ENCODE measurements at regions not wholly inside any gene's neighbourhood (a gene's known extent, or its start where the extent isn't known, plus 50 kb on each side); places are given as distances from the start of the nearest gene placed in this dataset.

DNA sequence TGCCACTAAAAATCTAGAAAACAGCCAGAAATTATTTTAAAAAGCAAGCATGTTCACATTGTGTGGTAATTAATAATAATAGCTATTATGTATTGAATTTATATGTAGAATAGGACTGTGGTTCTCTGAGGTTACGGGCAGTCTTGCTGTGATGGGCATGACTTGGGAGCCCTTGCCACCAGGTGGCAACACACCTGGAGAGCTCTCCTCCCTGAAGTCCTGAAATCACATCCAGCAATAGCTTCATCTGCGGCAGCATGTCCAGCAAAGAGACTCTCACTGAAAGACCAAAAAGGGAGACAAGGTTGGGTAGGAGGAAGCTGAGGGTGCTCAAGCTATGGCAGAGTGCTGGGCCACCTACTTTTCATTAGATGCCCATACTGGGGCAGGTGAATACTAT, 206.8 kb upstream of the IL12A start:
- H3K4me3 ChIP-seq (ENCODE audit: low read length): no peak overlapping the region
- no peaks in the 10 kb centered on the region for H3K79me2 ChIP-seq (replicated peaks; ENCODE audit: insufficient read depth, low read length)
- no peak for TF ChIP-seq EZH2 (IDR thresholded peaks at IDR 0.05; ENCODE audit: borderline replicate concordance, insufficient read depth, low read length, poor library complexity, severe bottlenecking)
- TF ChIP-seq MXI1 (conservative IDR thresholded peaks at IDR 0.05; ENCODE audit: poor library complexity, severe bottlenecking): no peak
- TF ChIP-seq, protein P1, sequence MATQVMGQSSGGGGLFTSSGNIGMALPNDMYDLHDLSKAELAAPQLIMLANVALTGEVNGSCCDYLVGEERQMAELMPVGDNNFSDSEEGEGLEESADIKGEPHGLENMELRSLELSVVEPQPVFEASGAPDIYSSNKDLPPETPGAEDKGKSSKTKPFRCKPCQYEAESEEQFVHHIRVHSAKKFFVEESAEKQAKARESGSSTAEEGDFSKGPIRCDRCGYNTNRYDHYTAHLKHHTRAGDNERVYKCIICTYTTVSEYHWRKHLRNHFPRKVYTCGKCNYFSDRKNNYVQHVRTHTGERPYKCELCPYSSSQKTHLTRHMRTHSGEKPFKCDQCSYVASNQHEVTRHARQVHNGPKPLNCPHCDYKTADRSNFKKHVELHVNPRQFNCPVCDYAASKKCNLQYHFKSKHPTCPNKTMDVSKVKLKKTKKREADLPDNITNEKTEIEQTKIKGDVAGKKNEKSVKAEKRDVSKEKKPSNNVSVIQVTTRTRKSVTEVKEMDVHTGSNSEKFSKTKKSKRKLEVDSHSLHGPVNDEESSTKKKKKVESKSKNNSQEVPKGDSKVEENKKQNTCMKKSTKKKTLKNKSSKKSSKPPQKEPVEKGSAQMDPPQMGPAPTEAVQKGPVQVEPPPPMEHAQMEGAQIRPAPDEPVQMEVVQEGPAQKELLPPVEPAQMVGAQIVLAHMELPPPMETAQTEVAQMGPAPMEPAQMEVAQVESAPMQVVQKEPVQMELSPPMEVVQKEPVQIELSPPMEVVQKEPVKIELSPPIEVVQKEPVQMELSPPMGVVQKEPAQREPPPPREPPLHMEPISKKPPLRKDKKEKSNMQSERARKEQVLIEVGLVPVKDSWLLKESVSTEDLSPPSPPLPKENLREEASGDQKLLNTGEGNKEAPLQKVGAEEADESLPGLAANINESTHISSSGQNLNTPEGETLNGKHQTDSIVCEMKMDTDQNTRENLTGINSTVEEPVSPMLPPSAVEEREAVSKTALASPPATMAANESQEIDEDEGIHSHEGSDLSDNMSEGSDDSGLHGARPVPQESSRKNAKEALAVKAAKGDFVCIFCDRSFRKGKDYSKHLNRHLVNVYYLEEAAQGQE (IDR thresholded peaks at IDR 0.05; ENCODE audit: borderline replicate concordance): no peak
- no peak for TF ChIP-seq EP300 (conservative IDR thresholded peaks at IDR 0.05; ENCODE audit: poor library complexity, severe bottlenecking)
- no peak for TF ChIP-seq SMC3 (conservative IDR thresholded peaks at IDR 0.05; ENCODE audit: poor library complexity)
- TF ChIP-seq, protein P2, sequence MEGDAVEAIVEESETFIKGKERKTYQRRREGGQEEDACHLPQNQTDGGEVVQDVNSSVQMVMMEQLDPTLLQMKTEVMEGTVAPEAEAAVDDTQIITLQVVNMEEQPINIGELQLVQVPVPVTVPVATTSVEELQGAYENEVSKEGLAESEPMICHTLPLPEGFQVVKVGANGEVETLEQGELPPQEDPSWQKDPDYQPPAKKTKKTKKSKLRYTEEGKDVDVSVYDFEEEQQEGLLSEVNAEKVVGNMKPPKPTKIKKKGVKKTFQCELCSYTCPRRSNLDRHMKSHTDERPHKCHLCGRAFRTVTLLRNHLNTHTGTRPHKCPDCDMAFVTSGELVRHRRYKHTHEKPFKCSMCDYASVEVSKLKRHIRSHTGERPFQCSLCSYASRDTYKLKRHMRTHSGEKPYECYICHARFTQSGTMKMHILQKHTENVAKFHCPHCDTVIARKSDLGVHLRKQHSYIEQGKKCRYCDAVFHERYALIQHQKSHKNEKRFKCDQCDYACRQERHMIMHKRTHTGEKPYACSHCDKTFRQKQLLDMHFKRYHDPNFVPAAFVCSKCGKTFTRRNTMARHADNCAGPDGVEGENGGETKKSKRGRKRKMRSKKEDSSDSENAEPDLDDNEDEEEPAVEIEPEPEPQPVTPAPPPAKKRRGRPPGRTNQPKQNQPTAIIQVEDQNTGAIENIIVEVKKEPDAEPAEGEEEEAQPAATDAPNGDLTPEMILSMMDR (IDR thresholded peaks at IDR 0.05; ENCODE audit: poor library complexity, severe bottlenecking): no peak
- TF ChIP-seq TAF1 (IDR thresholded peaks at IDR 0.05; ENCODE audit: low read depth): no peak
- TF ChIP-seq POLR2AphosphoS5 (IDR thresholded peaks at IDR 0.05): no peak
- TF ChIP-seq RAD21 (conservative IDR thresholded peaks at IDR 0.05): no peak
- no peaks in the 10 kb centered on the region for H3K36me3 ChIP-seq (ENCODE audit: insufficient read depth, low read length)
- no peaks in the 10 kb centered on the region for H3K27me3 ChIP-seq (ENCODE audit: insufficient read depth, low read depth, low read length)
- H2AFZ ChIP-seq (ENCODE audit: low read depth, low read length): no peak overlapping the region
- no peaks in the 10 kb centered on the region for H3K9me2 ChIP-seq (ENCODE audit: insufficient read depth, low read length)
- H4K20me1 ChIP-seq (ENCODE audit: insufficient read depth): no peaks in the 10 kb centered on the region
- no peak overlapping the region for H3K9ac ChIP-seq (ENCODE audit: low read length)
- H3K9me3 ChIP-seq (ENCODE audit: low read length): no peaks in the 10 kb centered on the region
- no peak overlapping the region for H3K27ac ChIP-seq (ENCODE audit: low read length)
- no peak overlapping the region for H3K4me2 ChIP-seq (ENCODE audit: low read length)
- H3F3A ChIP-seq (ENCODE audit: insufficient read depth, low read length, poor library complexity, severe bottlenecking): no peaks in the 10 kb centered on the region

DNA sequence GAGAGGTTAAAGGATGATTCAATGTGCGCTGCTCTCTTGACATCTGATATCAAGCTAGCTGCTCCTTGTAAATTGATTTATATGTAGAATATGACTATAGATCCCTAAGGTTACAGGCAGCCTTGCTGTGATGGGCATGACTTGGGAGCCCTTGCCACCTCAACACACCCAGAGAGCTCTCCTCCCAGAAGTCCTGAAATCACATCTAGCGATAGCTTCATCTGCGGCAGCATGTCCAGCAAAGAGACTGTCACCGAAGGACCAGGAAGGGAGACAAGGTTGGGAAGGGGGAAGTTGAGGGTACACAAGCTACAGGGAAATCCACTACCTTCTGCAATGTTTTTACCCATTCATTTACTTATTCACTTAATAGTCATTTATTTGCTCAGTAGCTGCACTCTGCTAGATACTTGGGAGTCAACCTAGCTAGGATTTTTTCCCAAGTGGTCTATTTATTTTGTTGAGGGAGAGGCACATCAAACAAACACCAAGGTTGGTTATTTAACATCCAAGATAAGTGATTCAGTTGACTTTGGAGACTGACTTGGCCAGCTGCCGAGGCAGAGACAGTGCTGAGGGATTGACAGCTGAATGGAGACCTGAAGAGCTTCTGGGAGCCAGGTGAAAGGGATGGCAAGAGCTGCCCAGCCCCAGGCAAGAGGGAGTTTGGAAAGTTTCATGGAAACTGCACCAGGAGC, 205.8 kb upstream of the IL12A start:
- TF ChIP-seq, protein P1 (IDR thresholded peaks at IDR 0.05; ENCODE audit: borderline replicate concordance): no peak
- no peak for TF ChIP-seq EP300 (conservative IDR thresholded peaks at IDR 0.05; ENCODE audit: poor library complexity, severe bottlenecking)
- TF ChIP-seq RAD21 (conservative IDR thresholded peaks at IDR 0.05): no peak
- TF ChIP-seq POLR2AphosphoS5 (IDR thresholded peaks at IDR 0.05): no peak
- TF ChIP-seq, protein P2 (IDR thresholded peaks at IDR 0.05; ENCODE audit: poor library complexity, severe bottlenecking): no peak
- no peak for TF ChIP-seq EZH2 (IDR thresholded peaks at IDR 0.05; ENCODE audit: borderline replicate concordance, insufficient read depth, low read length, poor library complexity, severe bottlenecking)
- no peak for TF ChIP-seq TAF1 (IDR thresholded peaks at IDR 0.05; ENCODE audit: low read depth)
- TF ChIP-seq MXI1 (conservative IDR thresholded peaks at IDR 0.05; ENCODE audit: poor library complexity, severe bottlenecking): no peak
- no peak for TF ChIP-seq SMC3 (conservative IDR thresholded peaks at IDR 0.05; ENCODE audit: poor library complexity)
- H3K27ac ChIP-seq (ENCODE audit: low read length): no peak overlapping the region

More for the DNA sequence above, 205.8 kb upstream of the IL12A start:
- no peaks in the 10 kb centered on the region for H3K9me2 ChIP-seq (ENCODE audit: insufficient read depth, low read length)
- H3K27me3 ChIP-seq (ENCODE audit: insufficient read depth, low read depth, low read length): no peaks in the 10 kb centered on the region
- no peaks in the 10 kb centered on the region for H3K36me3 ChIP-seq (ENCODE audit: insufficient read depth, low read length)
- no peaks in the 10 kb centered on the region for H4K20me1 ChIP-seq (ENCODE audit: insufficient read depth)
- no peak overlapping the region for H3K4me2 ChIP-seq (ENCODE audit: low read length)
- no peaks in the 10 kb centered on the region for H3K9me3 ChIP-seq (ENCODE audit: low read length)
- H3K9ac ChIP-seq (ENCODE audit: low read length): no peak overlapping the region
- no peak overlapping the region for H2AFZ ChIP-seq (ENCODE audit: low read depth, low read length)
- H3K4me3 ChIP-seq (ENCODE audit: low read length): no peak overlapping the region
- H3K79me2 ChIP-seq (replicated peaks; ENCODE audit: insufficient read depth, low read length): no peaks in the 10 kb centered on the region
- no peaks in the 10 kb centered on the region for H3F3A ChIP-seq (ENCODE audit: insufficient read depth, low read length, poor library complexity, severe bottlenecking)

Measured in neural cell (in vitro differentiated cells).